ENCODE measurements at regions not wholly inside any gene's neighbourhood (a gene's known extent, or its start where the extent isn't known, plus 50 kb on each side); places are given as distances from the start of the nearest gene placed in this dataset.

DNA sequence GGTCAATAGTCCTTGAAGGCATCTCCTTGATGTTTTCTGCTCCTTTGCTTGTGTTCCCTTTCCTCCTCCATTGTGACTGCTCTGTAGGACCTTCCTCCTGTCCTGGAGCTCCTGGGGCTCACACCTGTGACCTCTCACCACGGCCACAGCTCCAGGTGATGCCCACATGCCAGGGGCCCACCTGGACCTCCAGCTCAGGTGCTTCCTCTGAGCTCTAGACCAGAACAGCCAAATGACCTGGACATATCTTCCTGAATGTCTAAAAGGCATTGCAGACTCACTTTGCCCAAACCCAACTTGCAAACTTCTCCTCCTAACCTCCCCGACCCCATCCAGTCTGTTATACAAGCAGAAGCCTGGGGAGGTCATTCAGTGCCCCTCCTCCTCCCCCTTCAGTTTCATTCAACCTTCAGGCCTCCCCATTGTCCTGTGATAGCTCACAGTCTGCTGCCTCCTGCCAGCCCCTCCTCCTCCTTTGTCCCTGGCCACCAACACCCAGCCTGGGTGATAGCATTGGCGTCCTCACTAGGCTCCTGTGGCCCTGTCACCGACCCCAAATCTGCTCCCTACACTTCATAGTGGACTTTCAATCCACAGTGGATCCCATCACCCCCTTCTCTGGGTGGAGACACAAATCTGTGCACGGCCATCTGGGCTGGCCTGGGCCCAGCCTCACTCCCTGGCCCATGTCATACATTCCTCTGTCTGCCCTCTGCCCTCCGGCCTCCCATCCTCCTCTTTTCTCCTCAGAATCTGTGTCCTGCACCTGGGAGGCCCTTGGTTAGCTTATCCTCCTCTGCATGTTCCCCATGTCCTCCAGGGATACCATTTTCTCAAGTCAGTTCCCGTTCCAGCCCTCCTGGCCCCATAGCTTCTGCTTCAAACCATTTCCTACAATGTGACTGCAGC, 310.4 kb upstream of the HDAC4 start:
- no peak for DNase-seq (ENCODE audit: low read depth)

DNA sequence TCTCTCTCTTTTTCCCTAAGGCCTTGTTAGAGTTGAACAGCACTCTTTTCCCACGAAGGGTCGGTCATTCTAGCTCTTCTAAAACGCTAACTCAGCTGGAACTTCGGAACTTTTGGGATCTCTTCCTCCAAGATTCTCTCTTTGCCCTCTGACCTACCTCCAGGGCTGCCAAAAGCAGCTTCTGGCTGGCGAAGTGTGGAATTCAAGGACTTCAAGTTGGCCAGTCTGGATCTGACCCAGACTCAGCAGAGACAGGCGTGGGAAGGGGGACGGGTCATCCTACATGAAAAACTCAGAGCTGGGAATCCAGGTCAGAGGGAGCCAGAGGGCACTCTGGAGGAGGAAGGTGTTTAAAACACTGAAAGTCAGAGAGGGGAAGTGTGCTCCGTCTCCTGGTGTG, 305.5 kb upstream of the HDAC4 start:
- DNase-seq (ENCODE audit: low read depth): no peak

DNA sequence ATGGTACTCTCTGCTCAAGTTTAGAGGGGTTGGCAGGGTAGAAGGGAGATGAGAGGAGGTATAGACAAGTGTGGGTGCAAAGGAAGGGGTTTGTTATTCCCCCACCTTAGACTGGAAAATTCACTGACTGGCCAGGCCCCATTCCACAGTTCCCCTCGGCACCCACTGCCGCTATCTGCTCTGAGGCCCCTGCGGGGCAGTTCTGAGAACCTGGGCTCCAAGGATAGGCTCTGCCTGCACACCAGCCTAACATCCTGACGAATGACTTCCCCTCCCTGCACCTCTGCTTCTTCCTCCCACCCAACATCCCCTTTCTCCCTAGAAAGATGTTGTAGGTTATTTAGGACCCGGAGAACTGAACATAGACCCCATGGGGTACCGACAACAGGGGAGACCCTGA, 303.9 kb upstream of the HDAC4 start:
- DNase-seq (ENCODE audit: low read depth): no peak

DNA sequence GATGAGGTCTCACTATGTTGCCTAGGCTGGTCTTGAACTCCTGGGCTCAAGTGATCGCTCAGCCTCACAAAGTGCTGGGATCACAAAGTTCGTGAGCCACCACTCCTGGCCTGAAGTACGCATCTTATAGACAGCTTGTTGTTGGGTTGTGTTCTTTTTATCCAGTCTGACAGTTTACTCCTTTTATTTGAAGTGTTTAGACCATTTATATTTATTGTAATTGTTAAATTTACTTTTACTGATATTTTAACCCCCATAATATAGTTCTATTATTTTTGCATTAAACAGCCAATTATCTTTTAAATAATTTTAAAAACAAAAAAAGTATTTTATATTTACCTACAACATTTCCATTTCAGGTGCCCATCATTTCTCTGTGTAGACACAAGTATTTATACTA, 303.0 kb upstream of the HDAC4 start:
- DNase-seq (ENCODE audit: low read depth): no peak

DNA sequence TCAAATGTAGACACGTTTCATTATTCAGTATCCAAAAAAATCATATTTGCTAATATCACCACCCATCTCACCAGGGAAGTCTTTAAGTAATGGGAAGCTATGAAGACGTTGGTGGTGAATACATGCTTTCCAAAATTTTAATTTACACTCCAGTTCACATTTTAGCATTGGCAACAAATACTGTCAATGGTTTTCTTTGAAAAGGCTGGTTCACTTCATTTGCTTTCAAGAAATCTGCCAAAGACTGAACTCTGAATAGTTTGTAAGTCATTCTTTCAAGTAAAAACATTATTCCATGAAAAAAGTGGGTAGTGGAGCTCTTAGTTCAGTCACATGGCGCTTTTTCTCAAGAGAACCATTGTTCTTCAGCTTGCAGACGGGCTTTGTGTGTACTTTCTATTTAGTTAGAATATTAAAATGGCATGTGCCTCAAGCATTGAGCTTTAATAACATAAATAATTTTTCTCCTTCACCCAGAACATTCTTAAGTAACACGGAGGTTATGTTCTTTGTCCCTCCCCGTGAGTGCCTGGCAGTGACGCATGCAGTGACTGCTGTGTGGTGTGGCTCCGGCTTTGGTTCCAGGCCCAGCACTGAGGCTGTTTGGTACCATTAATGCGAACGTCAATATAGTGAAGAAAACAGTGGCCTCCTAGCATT, 300.0 kb upstream of the HDAC4 start:
- no peak for DNase-seq (ENCODE audit: low read depth)

DNA sequence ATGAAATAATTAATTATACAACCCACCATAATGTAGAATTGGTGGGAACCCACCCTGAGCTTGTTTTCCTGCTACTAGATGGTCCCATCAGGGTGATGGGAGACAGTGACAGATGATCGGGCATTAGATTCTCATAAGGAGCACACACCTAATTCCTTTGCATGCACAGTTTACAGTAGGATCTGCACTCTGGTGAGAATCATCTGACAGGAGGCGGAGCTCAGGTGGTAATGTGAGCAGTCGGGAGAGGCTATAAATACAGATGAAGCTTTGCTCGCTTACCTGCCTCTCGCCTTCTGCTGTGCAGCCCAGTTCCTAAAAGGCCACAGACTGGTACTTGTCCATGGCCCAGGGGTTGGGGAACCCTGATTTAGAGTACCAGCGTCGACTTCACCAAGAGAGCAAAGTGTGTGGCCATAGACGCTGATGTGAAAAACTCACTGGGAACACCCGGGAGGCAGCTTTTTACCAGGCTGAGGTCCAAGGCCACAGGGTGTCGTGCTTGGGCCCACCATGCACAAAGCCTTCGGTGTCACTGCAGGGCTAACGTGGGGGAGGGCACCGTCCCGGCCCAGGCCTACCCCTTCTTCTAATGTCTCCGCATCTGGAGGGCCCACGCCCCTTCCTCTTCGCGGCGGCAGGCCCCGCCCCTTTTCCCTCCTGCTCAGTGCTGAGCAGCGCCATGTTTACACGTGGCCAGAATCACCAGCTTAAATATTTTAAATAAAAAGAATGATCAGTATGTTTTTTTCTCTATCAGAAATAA, 296.8 kb upstream of the HDAC4 start:
- DNase-seq (ENCODE audit: low read depth): no peak

GRCh38 chr2:239696559-239697207, 295.9 kb upstream of the HDAC4 start:
- DNase-seq (ENCODE audit: low read depth): no peak

GRCh38 chr2:239695728-239696240, 295.0 kb upstream of the HDAC4 start:
- DNase-seq (ENCODE audit: low read depth): no peak

GRCh38 chr2:239695106-239695727, 294.4 kb upstream of the HDAC4 start:
- no peak for DNase-seq (ENCODE audit: low read depth)

DNA sequence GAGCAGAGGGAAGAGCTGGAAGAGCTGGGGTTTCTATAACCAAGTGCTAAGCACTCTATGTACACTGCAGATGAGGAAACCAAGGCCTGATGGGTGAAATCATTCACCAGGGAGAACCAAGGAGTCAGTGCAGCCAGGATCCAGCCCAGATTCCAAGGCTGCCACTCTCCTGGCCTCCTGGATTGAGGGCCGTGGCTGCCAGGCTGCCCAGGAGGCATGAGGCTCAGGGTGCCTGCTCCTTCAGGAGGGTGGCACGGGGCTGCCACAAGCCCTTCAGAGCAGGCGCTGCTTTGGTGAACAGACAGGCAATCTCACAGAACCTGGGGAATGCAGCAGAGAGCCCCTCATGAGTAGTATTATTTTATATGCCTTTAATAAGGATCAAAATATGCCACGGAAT, 293.7 kb upstream of the HDAC4 start:
- no peak for DNase-seq (ENCODE audit: low read depth)

- no peak for DNase-seq (ENCODE audit: low read depth)
Measured at GRCh38 chr2:239693761-239694415, 293.1 kb upstream of the HDAC4 start.

- DNase-seq (ENCODE audit: low read depth): no peak
Measured at GRCh38 chr2:239693330-239693729, 292.5 kb upstream of the HDAC4 start.

GRCh38 chr2:239692919-239693318, 292.1 kb upstream of the HDAC4 start:
- no peak for DNase-seq (ENCODE audit: low read depth)

GRCh38 chr2:239692362-239692851, 291.6 kb upstream of the HDAC4 start:
- DNase-seq (ENCODE audit: low read depth): no peak

DNA sequence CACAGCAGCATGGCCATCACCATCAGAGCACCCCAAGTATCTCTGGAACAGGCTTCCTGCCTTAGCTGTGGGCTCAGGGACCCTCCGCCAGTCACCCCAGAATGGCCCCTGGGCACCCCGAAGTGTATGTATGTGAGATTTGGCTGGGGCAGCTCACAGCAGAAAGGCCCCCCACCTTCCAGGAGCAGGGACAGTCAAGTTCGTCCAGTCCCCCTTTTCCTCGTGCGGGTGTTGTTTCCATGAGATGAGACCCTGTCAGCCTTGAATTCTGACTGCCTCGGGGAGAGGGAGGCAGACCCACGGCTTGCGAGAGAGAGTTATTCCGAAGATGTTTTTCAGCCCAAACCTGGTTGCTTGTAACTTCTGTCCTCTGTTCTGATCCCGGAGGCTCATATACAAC, 290.9 kb upstream of the HDAC4 start:
- DNase-seq (ENCODE audit: low read depth): no peak

DNA sequence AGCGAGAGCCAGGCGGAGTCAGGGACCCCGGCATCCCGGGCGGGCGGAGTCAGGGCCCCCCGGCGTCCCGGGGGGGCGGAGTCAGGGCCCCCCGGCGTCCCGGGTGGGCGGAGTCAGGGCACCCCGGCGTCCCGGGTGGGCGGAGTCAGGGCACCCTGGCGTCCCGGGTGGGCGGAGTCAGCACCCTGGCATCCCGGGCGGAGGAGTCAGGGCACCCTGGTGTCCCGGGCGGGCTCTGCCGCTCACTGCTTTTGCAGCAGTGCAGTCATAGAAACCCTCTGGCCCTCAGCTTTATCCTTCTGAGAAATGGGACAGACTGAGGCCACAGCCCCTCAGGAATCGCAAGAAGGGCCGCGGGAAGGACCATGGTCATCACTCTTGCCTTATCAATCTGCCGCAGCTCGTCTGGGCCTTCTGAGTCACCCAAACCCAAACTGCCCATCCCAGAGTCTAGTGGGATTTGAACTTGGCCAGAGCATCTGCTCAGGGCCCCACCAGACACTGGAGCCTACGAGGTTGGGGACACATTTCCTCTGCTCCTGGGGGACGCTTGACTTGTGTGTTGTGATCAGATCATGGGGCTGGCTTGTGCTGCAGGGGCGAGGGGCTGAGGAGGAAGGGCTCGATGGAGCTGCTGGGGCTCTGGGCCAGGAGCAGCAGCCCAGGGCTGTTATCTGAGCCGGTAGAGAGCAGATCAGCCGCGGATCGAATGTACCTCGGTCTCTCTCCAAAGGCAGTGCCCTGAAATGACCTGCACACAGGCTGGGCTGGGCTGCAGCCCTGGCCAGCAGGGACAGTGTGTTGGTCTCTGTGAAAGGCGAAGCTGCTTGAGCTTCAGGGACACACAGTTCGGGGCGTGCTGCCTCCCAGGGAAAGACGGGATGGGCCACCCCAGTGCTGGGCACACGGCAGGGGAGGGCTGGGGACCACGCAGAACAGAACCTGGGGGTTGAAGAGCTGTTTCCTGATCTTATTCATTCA, 290.1 kb upstream of the HDAC4 start:
- no peak for DNase-seq (ENCODE audit: low read depth)

DNA sequence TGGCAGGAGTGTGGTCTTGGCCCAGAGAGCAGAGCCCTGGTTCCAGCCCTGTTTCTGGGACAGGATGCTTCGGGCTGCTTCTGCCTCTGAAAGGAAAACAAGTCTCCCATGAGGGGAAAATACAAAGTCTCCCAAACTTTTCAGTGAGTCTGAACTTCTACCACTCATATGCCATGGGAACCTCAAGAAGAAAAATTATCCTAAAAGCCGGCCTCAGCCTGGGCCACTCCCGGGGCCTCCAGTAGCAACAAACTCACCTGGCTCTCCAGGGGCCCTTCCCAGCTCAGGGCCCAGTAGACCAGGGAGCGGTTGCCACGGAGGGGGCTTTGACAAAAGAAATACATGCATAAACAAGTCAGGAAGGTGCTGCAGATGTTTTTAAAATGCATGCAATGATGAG, 289.2 kb upstream of the HDAC4 start:
- DNase-seq (ENCODE audit: low read depth): no peak

DNA sequence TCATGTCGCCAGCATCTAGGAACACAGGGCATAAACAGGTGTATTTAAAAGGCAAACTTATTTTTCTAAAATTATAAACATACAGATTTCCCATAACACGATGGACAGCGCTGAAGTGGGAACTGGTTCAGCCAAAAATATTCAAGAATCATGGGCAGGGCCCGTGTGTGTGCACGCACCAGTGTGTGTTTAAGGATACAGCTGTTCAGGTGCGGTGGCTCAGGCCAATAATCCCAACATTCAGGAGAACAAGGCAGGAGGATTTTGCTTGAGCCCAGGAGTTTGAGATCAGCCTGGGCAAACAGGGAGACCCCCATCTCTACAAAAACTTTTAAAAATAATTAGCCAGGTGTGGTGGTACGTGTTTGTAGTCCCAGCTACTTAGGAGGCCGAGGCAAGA, 288.6 kb upstream of the HDAC4 start:
- no peak for DNase-seq (ENCODE audit: low read depth)

DNA sequence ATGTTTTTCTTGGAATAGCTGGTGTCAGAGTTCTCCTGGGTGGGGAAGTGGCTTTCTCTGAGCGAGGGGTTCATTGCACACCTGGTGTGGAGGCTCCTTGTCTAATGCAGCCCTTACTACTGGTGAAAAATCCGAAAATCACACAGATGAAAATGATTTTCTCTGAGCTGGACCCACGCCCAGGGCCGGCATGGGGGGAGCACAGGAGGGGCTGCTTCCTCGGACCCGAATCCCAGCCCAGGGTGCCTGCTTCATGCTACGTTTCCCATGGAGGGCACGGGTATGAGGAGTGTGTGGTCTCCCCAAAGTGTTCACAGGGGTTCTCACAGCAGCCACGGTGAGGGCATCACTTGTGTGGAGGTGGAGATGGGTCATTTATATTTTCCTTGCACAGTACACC, 288.0 kb upstream of the HDAC4 start:
- DNase-seq (ENCODE audit: low read depth): no peak
